A549 (cell line): ENCODE measurements at regions not wholly inside any gene's neighbourhood (a gene's known extent, or its start where the extent isn't known, plus 50 kb on each side); places are given as distances from the start of the nearest gene placed in this dataset.

ENCODE experiments used
- ATAC-seq, 2 experiments: fragments of 200-7000 bp in 1 of 2; fragments of >200 bp in 1 of 2; cut with Nextera tagmentation in 1 of 2; cut with Tn5 transposase in 1 of 2; 3 replicates each; pipeline versions ENCODE4 v1.8.0 to v1.9.1; 2018 to 2020; ENCODE audit warnings: mild to moderate bottlenecking in 1 of 2, moderate library complexity in 1 of 2
- CTCF ChIA-PET: fragments of 300-600 bp; sonication (Branson Sonifier 250); formaldehyde crosslinking; extraction: SDS; loops from one replicate; lab custom pipeline; 2021; ENCODE audit warnings: antibody characterized with exemption, inconsistent platforms; lab: Yijun Ruan, JAX
- POLR2A ChIA-PET: fragments of 350-600 bp; formaldehyde crosslinking; extraction: SDS; loops from one replicate; lab custom pipeline; 2021; ENCODE audit warnings: antibody characterized with exemption, inconsistent platforms; lab: Yijun Ruan, JAX
- DNase-seq, 2 experiments: peaks; one replicate each; pipeline versions ENCODE4 v3.0.0 to v3.0.0-alpha.2; 2011 to 2016; ENCODE audit warnings: low read depth in 1 of 2, low spot score in 1 of 2
- FAIRE-seq: peaks from 2 replicates; lab custom pipeline; 2011; peaks lifted over from hg19 to GRCh38; lab: Jason Lieb, UNC
- H3K27ac ChIP-seq, 2 experiments: fragments of >200 bp; sonication (Bioruptor Twin); formaldehyde crosslinking; 3 replicates each; pipeline ENCODE4 v1.5.1; 2016 to 2017
- H3K4me1 ChIP-seq: fragments of >200 bp; sonication (Bioruptor Twin); formaldehyde crosslinking; 3 replicates; pipeline ENCODE4 v1.6.1; 2016
- H3K4me2 ChIP-seq: fragments of >200 bp; sonication (Bioruptor Twin); formaldehyde crosslinking; 3 replicates; pipeline ENCODE4 v1.6.1; 2016
- H3K4me3 ChIP-seq: fragments of >200 bp; sonication (Bioruptor Twin); formaldehyde crosslinking; 3 replicates; pipeline ENCODE4 v1.5.1; 2016
- H3K9me3 ChIP-seq: fragments of >200 bp; sonication (Bioruptor Twin); formaldehyde crosslinking; 3 replicates; pipeline ENCODE4 v1.6.1; 2016
- CBX8 ChIP-seq: fragments of 200-600 bp; sonication (generic); IDR thresholded peaks from 2 replicates; pipeline ENCODE4 v1.6.1; 2016
- CEBPB ChIP-seq, 2 experiments: fragments of >200 bp in 1 of 2; sonication (Bioruptor Twin) in 1 of 2; formaldehyde crosslinking in 1 of 2; IDR thresholded peaks; 2 replicates each; pipeline ENCODE4 v1.6.1; 2012 to 2016
- CHD2 ChIP-seq: fragments of 150-350 bp; IDR thresholded peaks from 2 replicates; pipeline ENCODE4 v1.6.1; 2014; ENCODE audit warnings: low read length; ENCODE audit not compliant: partially characterized antibody
- CTCF ChIP-seq: fragments of >200 bp; sonication (Bioruptor Twin); formaldehyde crosslinking; IDR thresholded peaks from 3 replicates; pipeline ENCODE4 v1.5.1; 2016
- EHMT2 ChIP-seq: fragments of 200-600 bp; sonication (generic); IDR thresholded peaks from 2 replicates; pipeline ENCODE4 v1.6.1; 2016; ENCODE audit warnings: antibody characterized with exemption, low read depth, mild to moderate bottlenecking, moderate library complexity
- ESRRA ChIP-seq: fragments of 150-350 bp; IDR thresholded peaks from 2 replicates; pipeline ENCODE4 v1.6.1; 2014; ENCODE audit warnings: mild to moderate bottlenecking, low read length, borderline replicate concordance
- JUN ChIP-seq, 2 experiments: fragments of >200 bp; sonication (Bioruptor Twin); formaldehyde crosslinking; IDR thresholded peaks; 2 replicates in 1 of 2; 3 replicates in 1 of 2; pipeline ENCODE4 v1.6.1; 2016 to 2017
- KDM1A ChIP-seq: fragments of 200-600 bp; sonication (generic); IDR thresholded peaks from 2 replicates; pipeline ENCODE4 v1.6.1; 2016; ENCODE audit warnings: low read depth, mild to moderate bottlenecking
- MAZ ChIP-seq: fragments of 150-350 bp; IDR thresholded peaks from 2 replicates; pipeline ENCODE4 v1.6.1; 2014; ENCODE audit warnings: antibody characterized with exemption, low read depth, low read length, borderline replicate concordance
- PHF8 ChIP-seq: fragments of 200-600 bp; sonication (generic); IDR thresholded peaks from 2 replicates; pipeline ENCODE4 v1.6.1; 2016; ENCODE audit warnings: low read depth, mild to moderate bottlenecking, antibody characterized with exemption, moderate library complexity, borderline replicate concordance
- POLR2A ChIP-seq: IDR thresholded peaks from 2 replicates; pipeline ENCODE4 v1.6.1; 2012; ENCODE audit warnings: mild to moderate bottlenecking, low read length
- RAD21 ChIP-seq, 2 experiments: fragments of >200 bp in 1 of 2; sonication (Bioruptor Twin) in 1 of 2; formaldehyde crosslinking in 1 of 2; IDR thresholded peaks in 1 of 2; conservative IDR thresholded peaks in 1 of 2; 2 replicates in 1 of 2; 3 replicates in 1 of 2; pipeline ENCODE4 v1.6.1; 2012 to 2018; ENCODE audit warnings: inconsistent platforms in 1 of 2
- RCOR1 ChIP-seq: fragments of 150-350 bp; IDR thresholded peaks from 2 replicates; pipeline ENCODE4 v1.6.1; 2014; ENCODE audit warnings: antibody characterized with exemption, low read length, low read depth
- RFX5 ChIP-seq: fragments of 450-650 bp; IDR thresholded peaks from 2 replicates; pipeline ENCODE4 v1.7.1; 2014; ENCODE audit warnings: antibody characterized with exemption, mild to moderate bottlenecking, moderate library complexity
- SMC3 ChIP-seq: fragments of >200 bp; sonication (Bioruptor Twin); formaldehyde crosslinking; IDR thresholded peaks from 3 replicates; pipeline ENCODE4 v1.6.1; 2018; ENCODE audit warnings: inconsistent platforms
- ZFP36 ChIP-seq: fragments of 450-650 bp; IDR thresholded peaks from 2 replicates; pipeline ENCODE4 v1.6.1; 2014; ENCODE audit warnings: borderline replicate concordance; ENCODE audit not compliant: partially characterized antibody
- ZNF302 ChIP-seq: fragments of 250-450 bp; sonication (Bioruptor Pico); IDR thresholded peaks from 2 replicates; pipeline ENCODE4 v1.9.0; 2021; ENCODE audit warnings: inconsistent platforms, mild to moderate bottlenecking, moderate library complexity
- WGBS: methylation state at CpG from one replicate; pipeline ENCODE4 v1.1.6; 2017; ENCODE audit errors: missing lambda C conversion rate; 5-methylcytosine and 5-hydroxymethylcytosine counted together
- TF ChIP-seq, protein P1 (sequence below): fragments of >200 bp; sonication (Bioruptor Twin); formaldehyde crosslinking; IDR thresholded peaks from 2 replicates; pipeline ENCODE4 v1.6.1; 2016
- TF ChIP-seq, protein P2 (sequence below): IDR thresholded peaks from 2 replicates; pipeline ENCODE4 v1.6.1; 2012

- no peak for FAIRE-seq
- WGBS = 5% methylated on average over 1 of the region's 1 CpG
- ChIA-PET POLR2A (no interaction called here), CTCF (interaction anchor here (0.6 to 1.2 kb wide), 2 partner anchors 17 to 1233 kb away, joined by 3 read pairs; no protein-coding TSS in a partner anchor)
- H3K27ac ChIP-seq = no peak overlapping the region
- H3K4me2 ChIP-seq = no peak overlapping the region
- no peak overlapping the region for H3K4me3 ChIP-seq
- TF ChIP-seq EHMT2 = no peak
- TF ChIP-seq, protein P1, sequence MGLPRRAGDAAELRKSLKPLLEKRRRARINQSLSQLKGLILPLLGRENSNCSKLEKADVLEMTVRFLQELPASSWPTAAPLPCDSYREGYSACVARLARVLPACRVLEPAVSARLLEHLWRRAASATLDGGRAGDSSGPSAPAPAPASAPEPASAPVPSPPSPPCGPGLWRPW = no peak
- TF ChIP-seq RFX5 = no peak
- no peak for TF ChIP-seq MAZ
- TF ChIP-seq RAD21 (conservative IDR thresholded peaks at IDR 0.05 in 1 of 2, IDR thresholded peaks at IDR 0.05 in 1 of 2) = no peak
- no peaks in the 10 kb centered on the region for H3K4me1 ChIP-seq
- ATAC-seq = no peak
- peaks cover 21% of the 10 kb centered on the region for H3K9me3 ChIP-seq
- DNase-seq = no peak
These were observed 157.0 kb downstream of the ACTL7B start for GRCh38 chr9:108698801-108699200.

DNA sequence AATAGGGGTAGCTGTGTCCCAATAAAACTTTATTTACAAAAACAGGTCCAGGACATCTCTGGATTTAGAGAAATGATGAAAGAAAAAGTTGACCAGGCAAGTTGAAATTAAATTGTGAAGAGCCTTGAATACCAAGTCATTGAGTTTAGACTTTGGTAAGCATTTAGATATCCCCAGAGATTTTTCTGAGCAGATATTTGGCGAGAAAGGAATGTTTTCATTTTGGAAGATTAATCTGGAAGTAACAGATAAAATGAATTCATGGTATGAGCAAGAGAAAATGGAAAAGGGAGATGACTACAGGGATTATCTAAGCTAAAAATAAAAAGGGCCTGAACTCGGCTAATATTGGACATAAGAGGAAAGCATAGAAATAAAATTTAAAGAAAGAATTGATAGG is 157.6 kb downstream of the ACTL7B start:
- POLR2A ChIA-PET = no interaction called here

GRCh38 chr9:108696156-108696555 is 159.6 kb downstream of the ACTL7B start:
- Histone ChIP-seq H3K4me2 (no peak overlapping the region), H3K4me3 (no peak overlapping the region), H3K4me1 (no peaks in the 10 kb centered on the region), H3K9me3 (peaks cover 27% of the 10 kb centered on the region), H3K27ac (no peak overlapping the region)
- POLR2A ChIA-PET = no interaction called here
- 12% methylated on average over 3 of the region's 3 CpGs for WGBS
- CTCF ChIA-PET = no interaction called here
- DNase-seq (no peak), ATAC-seq (no peak), FAIRE-seq (no peak)
- no peak for TF ChIP-seq EHMT2
- TF ChIP-seq CBX8 = no peak
- TF ChIP-seq MAZ = no peak
- TF ChIP-seq POLR2A = no peak
- TF ChIP-seq, protein P2, sequence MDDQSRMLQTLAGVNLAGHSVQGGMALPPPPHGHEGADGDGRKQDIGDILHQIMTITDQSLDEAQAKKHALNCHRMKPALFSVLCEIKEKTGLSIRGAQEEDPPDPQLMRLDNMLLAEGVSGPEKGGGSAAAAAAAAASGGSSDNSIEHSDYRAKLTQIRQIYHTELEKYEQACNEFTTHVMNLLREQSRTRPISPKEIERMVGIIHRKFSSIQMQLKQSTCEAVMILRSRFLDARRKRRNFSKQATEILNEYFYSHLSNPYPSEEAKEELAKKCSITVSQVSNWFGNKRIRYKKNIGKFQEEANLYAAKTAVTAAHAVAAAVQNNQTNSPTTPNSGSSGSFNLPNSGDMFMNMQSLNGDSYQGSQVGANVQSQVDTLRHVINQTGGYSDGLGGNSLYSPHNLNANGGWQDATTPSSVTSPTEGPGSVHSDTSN = no peak
- no peak for TF ChIP-seq RFX5
- no peak for TF ChIP-seq ZFP36
- no peak for TF ChIP-seq ESRRA
- TF ChIP-seq SMC3 = no peak
- TF ChIP-seq KDM1A = no peak
- no peak for TF ChIP-seq CEBPB (IDR thresholded peaks at IDR 0.05)

More for the DNA sequence above, 157.6 kb downstream of the ACTL7B start:
- FAIRE-seq (no peak), ATAC-seq (no peak), DNase-seq (no peak)
- Histone ChIP-seq H3K9me3 (peaks cover 23% of the 10 kb centered on the region), H3K4me1 (no peaks in the 10 kb centered on the region), H3K4me2 (no peak overlapping the region), H3K4me3 (no peak overlapping the region), H3K27ac (no peak overlapping the region)
- WGBS = 3% methylated on average over 2 of the region's 2 CpGs
- CTCF ChIA-PET = interaction anchor here (0.6 to 1.2 kb wide), 2 partner anchors 17 to 1233 kb away, joined by 3 read pairs; no protein-coding TSS in a partner anchor
- no peak for TF ChIP-seq CTCF
- TF ChIP-seq ZNF302 = no peak
- TF ChIP-seq RCOR1 = no peak
- no peak for TF ChIP-seq JUN (IDR thresholded peaks at IDR 0.05)
- no peak for TF ChIP-seq PHF8
- no peak for TF ChIP-seq CHD2
